Ovary (tissue), 3 donors: ENCODE measurements at regions not wholly inside any gene's neighbourhood (a gene's known extent, or its start where the extent isn't known, plus 50 kb on each side); places are given as distances from the start of the nearest gene placed in this dataset.

Source experiments
- EP300 ChIP-seq: sonication (generic); formaldehyde crosslinking; IDR thresholded peaks from one replicate; pipeline ENCODE4 v1.6.1; 2017; ENCODE audit warnings: antibody characterized with exemption
- TF ChIP-seq, protein P1 (sequence below), 3 donors: fragments of 450-650 bp in 2 of 3; fragments of 200-600 bp in 1 of 3; IDR thresholded peaks; one replicate each; pipeline versions ENCODE4 v1.5.1 to v1.8.0; 2016 to 2022; ENCODE audit warnings: antibody characterized with exemption in 3 of 3, mild to moderate bottlenecking in 1 of 3
- donor health status: DM: no; HTN: no; CAD: no.

DNA sequence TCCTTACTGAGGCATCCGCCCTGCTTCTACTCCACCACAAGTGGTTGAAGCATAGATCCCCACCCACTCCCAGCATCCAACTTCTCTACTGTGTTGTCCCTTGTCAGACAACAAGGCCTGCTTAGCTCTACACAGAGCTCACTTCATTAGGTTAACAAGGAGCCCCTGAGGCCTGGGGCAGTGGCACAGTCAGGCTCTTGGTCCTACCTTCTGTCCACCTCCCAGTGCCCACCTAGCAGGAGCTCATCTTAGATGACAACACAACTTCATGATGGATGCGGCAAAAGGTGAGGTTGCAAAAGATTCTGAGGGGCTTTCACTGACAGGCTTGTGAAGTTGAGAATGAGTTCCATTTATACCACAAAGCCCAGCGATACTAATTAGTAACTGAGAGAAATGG is 432.0 kb upstream of the CDH5 start:
- TF ChIP-seq, protein P1, sequence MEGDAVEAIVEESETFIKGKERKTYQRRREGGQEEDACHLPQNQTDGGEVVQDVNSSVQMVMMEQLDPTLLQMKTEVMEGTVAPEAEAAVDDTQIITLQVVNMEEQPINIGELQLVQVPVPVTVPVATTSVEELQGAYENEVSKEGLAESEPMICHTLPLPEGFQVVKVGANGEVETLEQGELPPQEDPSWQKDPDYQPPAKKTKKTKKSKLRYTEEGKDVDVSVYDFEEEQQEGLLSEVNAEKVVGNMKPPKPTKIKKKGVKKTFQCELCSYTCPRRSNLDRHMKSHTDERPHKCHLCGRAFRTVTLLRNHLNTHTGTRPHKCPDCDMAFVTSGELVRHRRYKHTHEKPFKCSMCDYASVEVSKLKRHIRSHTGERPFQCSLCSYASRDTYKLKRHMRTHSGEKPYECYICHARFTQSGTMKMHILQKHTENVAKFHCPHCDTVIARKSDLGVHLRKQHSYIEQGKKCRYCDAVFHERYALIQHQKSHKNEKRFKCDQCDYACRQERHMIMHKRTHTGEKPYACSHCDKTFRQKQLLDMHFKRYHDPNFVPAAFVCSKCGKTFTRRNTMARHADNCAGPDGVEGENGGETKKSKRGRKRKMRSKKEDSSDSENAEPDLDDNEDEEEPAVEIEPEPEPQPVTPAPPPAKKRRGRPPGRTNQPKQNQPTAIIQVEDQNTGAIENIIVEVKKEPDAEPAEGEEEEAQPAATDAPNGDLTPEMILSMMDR (IDR thresholded peaks at IDR 0.05) = no peak
- no peak for TF ChIP-seq EP300
